Dedifferentiated amniotic fluid mesenchymal stem cell (primary cell): ENCODE measurements at regions not wholly inside any gene's neighbourhood (a gene's known extent, or its start where the extent isn't known, plus 50 kb on each side); places are given as distances from the start of the nearest gene placed in this dataset.

Experiments
- DNase-seq: peaks from one replicate; pipeline ENCODE4 v3.0.0-alpha.2; 2016; ENCODE audit errors: extremely low spot score

- DNase-seq, result no peak
Measured at GRCh38 chr2:129233751-129234406, 745.6 kb upstream of the RAB6C start.

- no peak for DNase-seq
Measured at GRCh38 chr2:129236601-129237000, 742.9 kb upstream of the RAB6C start.

- no peak for DNase-seq
Measured at GRCh38 chr2:129237966-129238725, 741.3 kb upstream of the RAB6C start.

GRCh38 chr2:129239141-129239540 lies 740.3 kb upstream of the RAB6C start:
- no peak for DNase-seq

- DNase-seq, result no peak
Measured at GRCh38 chr2:129240061-129240460, 739.4 kb upstream of the RAB6C start.

GRCh38 chr2:129242269-129242668 lies 737.2 kb upstream of the RAB6C start:
- no peak for DNase-seq

- DNase-seq, result no peak
Measured at GRCh38 chr2:129247751-129248150, 731.7 kb upstream of the RAB6C start.

DNA sequence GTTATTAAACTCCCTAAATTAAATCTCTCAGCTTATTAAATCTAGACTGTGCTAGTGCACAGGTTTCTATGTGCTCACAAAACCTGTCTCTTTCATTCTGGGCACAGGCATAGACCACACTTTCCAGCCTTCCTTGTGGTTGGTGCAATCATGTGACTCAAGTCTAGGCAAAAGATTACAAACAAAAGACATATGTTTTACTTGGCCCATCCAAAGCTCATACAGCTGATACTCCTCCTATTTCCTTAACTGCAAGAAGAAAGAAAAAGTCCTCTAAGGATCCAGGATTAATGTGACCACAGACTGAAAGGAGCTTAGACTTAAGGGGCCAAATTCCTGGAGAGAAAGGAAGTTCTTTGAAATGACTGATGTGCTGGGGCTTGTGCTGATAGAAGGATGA lies 731.3 kb upstream of the RAB6C start:
- no peak for DNase-seq

DNA sequence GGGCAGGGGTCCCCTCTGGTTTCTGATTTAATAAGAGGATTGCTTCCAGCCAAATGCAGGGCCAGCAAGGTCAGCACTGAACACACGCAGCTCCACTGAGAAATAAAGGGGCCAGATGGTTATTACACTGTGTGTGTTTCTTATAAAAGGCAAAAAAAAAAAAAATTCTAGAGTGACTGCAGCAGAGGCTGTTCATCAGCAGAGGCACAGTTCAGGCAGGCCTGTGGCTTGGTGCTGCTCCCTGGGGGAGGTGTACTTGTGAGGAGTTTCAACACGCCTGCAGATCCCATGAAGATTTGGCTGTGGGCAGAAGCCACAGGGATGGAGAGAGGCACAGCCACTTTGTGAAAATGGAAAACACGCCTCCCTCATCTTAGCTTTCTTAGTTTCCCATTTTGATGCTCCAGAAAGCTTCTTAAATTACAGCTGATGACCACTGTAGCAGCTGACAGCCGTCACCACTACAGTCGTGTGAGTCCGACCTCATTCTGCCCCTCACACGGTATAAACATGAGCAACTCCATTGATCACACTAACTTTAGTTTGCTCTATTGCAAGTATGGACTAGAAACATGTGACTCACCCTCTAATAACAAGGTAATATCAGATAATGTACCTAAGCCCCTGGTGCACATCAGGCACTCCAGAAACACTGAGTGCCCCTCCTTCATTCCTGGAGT lies 726.5 kb upstream of the RAB6C start:
- no peak for DNase-seq

- DNase-seq, result no peak
Measured at GRCh38 chr2:129253461-129253812, 726.0 kb upstream of the RAB6C start.

- DNase-seq, result no peak
Measured at GRCh38 chr2:129254718-129255117, 724.7 kb upstream of the RAB6C start.

- DNase-seq, result no peak
Measured at GRCh38 chr2:129255610-129256313, 723.7 kb upstream of the RAB6C start.

DNA sequence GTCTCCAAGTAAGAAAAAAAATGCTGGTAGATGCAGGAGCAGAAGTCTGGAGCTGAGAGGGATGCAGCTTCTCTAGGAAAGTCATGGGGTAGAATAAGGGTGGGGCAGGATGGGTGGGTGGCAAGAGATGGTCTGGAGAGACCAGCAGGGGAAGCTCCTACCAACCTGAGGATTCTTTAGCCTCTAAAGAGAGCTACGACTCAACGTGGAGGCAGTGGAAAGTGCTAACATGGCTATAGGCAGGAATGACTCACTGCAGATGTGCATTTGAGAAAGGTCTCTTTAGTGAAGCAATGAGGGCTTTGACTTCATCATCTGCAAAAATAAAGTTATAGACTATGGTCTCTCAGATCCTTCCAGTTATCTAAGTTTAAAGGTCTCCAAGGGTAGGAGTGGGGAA lies 722.8 kb upstream of the RAB6C start:
- no peak for DNase-seq

DNA sequence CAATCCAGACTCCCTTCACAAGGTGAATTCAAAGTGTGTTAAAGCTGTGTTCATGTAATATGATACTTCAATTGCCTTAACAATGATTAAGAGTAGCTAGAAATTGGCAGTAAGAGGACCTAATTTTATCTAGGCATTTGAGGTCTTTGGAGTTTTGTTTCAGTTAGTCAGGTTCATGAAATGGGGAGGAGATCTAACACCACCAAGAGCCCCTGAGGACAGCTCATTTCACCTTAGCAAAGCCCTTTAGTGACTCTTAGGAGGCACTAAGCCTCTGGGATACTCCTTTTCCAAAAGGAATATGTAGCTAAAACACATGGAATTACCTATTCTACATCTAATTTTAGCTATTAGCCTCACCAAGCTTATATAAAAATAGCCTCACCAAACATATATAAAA lies 716.5 kb upstream of the RAB6C start:
- DNase-seq, result no peak

GRCh38 chr2:129263939-129264338 lies 715.5 kb upstream of the RAB6C start:
- no peak for DNase-seq

DNA sequence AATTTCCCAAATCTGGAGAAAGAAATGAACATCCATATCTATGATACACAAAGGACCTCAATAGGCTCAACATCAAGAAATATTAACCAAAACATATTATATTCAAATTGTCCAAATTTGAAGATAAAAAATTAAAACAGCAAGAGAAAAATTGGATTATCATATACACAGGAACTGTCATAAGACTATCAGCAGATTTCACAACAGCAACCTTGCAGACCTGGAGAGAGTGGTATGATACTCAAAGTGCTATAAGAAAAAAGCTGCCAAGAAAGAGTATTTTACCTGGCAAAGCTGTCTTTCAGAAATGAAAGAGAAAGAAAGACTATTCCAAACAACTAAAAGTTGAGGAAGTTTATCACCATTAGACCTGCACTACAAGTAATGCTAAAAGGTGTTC lies 711.9 kb upstream of the RAB6C start:
- no peak for DNase-seq

GRCh38 chr2:129273266-129274037 lies 706.0 kb upstream of the RAB6C start:
- DNase-seq, result no peak

DNA sequence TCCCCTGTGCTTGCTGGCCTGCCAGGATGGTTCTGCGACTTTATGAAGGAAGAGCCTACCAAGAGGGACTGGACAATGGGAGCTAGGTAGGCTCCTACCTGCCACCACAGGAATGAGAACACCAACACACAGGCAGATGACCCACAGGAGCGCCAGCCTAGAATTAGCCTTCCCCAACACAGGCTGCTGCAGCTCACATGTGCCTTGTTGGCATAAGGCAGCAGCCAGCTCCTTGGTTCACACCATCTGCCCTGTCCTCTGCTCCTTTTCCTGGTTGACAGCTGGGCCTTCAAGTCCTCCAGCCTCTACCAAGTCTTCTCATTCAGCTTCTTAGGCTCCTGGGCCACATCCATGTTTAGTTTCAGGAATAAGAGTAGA lies 705.4 kb upstream of the RAB6C start:
- no peak for DNase-seq

DNA sequence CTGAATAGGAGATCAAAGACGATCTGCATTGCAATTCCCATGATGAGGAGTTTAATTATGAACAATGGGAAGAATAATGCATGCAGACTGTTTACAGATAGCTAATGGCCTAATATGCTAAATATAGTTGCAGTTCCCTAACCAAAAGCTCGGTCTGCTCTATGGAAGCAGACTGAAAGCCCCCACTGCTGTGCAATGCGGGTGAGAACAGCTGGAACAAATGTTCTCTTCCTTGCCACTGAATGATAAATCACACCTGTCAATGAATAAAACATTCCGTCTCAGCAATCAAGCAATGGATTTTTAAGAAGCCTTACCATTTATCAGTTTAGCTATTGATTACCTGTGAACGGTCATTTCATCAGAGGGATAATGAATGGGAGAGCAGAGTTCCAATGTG lies 704.5 kb upstream of the RAB6C start:
- DNase-seq, result no peak

DNA sequence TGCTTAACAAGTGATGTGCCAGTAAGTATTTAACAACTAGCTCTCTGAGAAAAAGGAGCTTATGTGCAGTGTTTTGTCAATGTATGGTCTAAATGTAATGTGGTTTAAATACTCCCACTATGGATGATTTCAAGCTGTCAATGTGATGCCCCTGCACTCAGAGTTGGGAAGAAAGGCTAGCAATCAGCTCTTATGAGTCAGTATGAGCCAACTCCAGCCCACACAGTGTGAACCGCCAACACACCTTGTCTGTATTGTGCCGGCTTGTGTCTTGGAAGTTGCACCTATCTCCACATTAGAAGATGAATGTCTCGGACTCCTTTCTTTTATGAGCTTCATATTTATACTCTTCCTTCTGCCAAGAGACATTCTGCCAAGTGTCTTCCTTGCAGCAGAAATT lies 703.8 kb upstream of the RAB6C start:
- DNase-seq, result no peak

GRCh38 chr2:129276978-129277584 lies 702.4 kb upstream of the RAB6C start:
- no peak for DNase-seq
